Occipital lobe (tissue), 1 donor: ENCODE measurements at regions not wholly inside any gene's neighbourhood (a gene's known extent, or its start where the extent isn't known, plus 50 kb on each side); places are given as distances from the start of the nearest gene placed in this dataset.
"Not testable (repeated sequence)": the region's sequence is repeated elsewhere in the genome, so short reads cannot be mapped to it uniquely, and the experiment has no call there.

Experiments used
- DNase-seq: peaks from one replicate; lab custom pipeline; 2025; lab: John Stamatoyannopoulos, UW

DNA sequence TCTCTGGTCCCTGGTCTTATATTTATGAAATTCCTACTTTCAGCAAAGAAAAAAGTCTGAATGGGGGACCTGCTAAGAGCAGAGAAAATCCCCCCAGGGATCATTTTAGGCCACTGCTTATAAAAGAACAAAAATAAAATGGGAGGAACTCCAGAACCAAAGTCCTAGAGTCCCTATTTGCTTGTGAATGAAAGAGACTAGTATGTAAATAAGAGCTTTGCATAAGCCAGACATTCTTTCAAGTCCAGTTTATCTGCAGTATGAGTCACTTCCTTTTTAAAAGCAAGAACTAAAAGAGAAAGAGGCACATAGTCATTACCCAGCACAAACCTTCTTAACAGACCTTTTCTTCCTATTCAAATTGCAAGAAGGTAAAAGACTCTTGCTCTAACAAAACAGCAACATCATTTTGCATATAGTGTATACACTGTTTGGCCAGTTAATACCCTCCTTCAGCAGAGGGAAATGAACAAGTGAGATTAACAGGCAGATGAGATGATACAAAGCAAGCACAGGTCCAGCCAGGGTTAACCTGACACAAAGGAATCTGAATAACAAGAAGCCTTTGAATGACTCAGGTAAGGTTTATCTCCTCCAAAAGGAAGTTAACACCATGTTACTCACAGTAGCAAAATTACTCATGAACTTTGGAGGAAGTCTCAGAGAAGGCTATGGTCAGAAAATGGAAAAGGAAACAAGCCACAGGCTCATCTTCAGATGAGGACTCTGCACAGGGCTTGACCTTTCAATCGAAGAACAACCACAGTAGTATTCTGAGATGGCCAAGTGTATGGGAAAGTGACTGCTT, 87.3 kb downstream of the PHLDA1 start:
- DNase-seq: no peak

DNA sequence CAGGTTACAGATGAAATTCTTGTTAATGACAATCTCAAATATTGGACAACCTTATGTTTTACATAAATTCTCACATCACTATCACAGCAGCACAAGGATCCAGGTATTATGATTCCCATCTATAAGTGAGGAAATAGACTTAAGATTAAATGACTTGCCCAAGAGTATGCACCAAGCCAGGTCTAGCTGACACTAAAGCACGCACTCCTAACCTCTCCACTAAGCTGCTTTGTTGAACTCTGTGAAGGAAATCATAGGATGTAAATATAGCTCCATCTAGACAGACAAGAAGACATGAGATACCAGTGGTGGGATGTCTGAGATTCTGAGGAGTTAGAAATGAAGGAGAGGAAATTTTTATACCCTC, 87.9 kb downstream of the PHLDA1 start:
- no peak for DNase-seq

DNA sequence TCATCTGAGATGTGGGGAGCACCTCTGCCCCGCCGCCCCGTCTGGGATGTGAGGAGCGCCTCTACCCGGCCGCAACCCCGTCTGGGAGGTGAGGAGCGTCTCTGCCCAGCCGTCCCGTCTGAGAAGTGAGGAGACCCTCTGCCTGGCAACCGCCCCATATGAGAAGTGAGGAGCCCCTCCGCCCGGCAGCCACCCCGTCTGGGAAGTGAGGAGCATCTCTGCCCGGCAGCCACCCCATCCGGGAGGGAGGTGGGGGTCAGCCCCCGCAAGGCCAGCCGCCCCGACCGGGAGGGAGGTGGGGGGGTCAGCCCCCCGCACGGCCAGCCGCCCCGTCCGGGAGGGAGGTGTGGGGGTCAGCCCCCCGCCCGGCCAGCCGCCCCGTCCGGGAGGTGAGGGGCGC, 89.9 kb downstream of the PHLDA1 start:
- DNase-seq: not testable (repeated sequence)

DNA sequence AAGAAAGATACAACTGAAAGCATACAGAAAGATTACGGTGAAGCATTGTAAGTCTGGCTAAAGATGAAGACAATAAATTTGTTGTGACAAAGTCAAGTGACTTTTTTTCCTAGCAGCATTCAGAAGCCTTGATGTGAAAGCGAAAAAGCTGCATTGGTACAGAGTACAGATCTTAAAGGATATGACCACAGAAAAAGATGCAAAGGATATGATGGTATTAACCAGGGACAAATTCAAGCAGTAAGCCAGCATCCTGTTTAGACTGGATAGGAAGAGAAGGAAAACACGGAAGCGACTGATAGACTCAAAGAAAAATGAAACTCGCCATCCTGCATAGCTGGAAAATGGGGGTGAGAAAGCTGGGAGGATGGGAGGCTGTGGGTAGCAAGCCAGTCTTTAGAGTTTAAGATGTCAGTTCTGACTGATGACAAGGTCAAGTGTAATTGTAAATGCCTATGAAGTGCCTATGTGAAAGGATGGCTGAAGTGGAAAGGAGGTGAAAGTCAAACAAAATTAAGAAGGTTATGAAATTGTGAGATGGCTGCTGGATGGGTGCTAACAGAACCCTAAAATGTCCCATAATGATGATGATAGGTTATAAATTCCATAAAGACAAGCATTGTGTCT, 92.4 kb downstream of the PHLDA1 start:
- DNase-seq: no peak

DNA sequence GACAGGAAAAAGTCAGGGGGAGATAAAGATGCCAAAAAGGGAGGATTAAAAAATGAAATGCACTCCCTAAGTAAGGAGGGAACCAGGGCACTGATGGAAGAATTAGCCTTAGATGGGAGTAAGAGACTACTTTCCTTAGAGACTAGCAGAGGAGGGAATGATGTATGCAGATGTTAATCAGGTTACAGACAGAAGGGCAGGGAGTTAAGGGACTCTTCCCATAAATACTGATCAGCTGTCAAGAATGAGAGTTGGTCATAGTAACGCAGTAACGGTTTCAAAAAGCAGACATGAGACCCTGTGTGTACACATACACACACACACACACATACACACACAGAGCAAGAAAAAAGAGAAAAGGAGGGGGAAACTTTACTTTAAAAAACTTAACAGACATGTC, 93.4 kb downstream of the PHLDA1 start:
- no peak for DNase-seq

DNA sequence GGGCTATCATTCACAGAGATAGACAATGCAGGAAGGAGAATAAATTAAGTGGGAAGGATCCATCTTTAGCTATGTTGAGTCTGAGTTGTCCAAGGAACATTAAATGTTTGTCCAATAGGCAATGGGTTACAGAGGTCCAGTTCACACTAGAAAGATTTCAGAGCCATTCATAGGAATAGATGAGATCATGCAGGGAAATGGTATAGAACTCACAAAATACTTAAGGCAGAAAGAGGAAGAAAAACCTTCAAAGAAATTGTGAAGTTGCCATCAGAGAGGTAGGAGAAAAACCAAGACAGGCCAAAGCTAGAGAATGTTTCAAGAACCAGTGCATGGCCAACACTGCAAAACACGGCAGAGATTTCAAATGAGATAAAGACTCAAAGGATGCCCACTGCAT, 94.1 kb downstream of the PHLDA1 start:
- no peak for DNase-seq

DNA sequence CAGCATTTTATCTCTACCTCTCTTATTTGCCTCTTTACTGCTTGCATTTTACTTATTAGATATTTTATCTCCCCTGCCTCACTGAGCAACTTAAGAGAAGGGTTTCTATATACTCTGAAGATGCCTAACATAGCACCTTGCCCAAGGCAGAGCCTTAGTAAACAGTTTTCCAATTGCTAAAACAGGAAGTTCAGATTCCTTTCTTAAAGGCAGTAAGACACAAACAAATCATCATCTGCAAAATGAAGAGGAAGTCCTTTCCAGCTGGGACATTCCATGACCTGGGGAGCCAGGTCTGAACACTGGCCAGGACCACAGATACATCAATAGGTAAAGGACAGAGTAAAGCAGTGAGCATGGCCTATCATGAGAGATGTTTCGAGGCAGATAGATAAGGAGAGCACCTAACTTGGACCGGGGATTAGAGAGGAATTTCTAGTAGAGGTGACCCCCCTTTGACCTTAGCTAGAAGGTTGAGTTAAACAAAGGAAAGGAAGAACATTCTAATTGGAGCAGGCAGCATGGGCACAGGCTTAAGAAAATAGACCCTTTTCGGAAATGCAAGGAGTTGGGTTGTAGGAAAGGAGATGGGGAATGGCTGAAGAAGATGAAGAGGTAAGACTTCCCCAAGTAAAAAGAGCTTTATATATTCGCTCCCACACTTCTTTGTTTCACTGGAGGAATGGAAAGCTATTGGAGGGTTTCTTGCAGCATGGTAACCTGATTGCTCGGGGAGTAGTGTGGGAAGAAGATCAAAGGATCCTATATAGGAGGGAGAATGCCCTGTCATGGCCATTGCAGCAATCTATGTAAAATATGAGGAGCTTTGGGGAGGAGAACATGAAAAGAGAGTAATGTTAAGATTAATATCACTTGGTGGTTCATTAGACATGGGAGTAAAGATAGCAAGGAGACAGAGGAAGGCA, 94.8 kb downstream of the PHLDA1 start:
- DNase-seq: no peak

DNA sequence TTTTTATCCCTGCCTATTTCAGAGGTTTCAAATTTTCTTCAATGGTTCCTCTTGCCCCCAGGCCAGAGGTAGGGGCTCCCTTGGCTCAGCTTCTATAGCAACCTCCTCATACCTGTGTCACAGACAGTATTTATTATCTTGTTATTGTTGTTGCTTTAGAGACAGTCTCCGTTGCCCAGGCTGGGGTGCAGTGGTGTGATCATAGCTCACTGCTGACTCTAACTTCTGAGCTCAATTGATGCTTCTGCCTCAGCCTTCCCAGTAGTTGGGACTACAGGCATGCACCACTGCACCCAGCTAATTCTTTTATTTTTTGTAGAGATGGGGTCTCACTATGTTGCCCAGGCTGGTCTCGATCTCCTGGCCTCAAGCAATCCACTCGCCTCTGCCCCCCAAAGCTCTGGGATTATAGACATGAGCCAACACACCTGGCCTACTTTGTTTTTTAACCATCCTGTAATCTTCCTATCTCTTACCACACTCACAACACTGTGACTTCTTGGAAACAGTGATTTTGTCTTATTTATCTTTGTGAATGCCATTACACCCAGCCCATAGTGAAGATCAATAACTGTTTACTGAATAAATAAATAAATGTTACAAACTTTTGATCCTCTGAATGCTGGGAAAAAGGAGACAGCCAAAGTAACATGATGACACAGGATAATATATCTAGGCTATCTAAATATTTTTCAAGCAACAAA, 95.9 kb downstream of the PHLDA1 start:
- DNase-seq: no peak

DNA sequence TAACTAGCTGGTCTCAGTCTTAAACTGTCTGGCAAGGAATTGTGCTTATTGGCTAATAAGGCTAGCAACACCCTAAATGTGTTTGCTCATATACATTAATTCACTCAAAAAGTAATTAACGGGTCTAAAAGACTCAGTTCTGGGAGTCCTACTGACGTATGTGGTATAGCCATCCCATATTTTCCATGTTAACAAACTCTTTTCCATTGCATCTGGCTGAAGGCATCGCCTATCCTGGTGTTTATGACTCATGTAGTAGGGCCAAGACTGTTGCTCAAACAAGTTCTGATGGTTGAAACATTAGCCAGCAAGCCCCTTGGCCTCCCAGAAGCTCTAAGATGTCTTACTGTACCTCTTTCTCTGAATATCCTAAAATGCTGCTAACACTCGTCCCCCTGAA, 98.5 kb downstream of the PHLDA1 start:
- no peak for DNase-seq

DNA sequence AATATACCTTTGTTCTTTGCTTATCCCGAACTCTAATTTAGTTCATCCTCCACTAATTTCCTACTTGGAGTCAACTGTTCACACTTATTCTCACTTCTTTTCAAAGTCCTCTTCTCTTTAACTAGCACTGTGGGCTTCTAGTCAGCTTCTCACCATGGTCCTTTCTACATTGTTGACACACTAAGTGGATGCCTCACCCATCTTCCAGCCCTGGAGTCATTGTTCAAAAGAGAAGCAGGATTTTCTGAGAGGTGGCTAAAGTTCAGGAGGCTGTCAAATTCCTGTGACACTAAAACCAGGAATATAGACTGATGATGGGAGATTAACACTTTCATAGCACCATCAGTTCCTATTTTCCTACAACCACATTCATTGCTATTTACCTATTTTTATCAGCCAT, 99.3 kb downstream of the PHLDA1 start:
- DNase-seq: no peak

DNA sequence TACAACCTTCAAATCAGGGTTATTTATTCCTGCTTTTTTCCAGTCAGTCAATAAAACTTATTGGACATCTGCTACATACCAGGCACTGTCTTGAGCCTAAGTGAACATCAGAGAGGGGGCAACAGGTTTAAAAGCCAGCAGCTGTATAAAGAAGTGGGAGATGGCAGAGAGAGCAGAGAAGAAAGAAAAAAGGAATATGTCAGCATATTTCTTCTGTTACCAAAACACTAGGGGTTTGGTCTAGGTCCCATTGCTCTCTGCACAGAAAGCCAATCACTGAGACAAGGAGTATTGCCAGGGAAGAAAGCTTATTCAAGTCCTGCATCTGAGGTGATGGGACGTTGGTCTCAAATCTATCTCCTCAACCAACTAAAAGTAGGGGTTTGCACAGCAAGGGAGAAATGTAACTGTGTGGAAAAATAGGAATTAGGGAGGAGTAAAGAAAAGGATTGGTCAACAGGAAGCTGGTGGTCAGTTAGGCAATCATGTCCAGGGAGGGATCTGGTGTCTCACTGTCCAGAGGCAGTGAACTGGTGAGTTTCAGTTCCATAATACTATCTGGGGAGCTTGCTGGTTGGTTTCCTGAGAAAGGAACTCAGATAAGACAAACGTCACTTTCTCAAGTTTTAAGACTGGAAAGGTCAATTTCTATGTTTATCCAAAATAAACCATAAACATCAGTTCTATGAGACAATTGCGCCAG, 107.5 kb downstream of the PHLDA1 start:
- DNase-seq: no peak

DNA sequence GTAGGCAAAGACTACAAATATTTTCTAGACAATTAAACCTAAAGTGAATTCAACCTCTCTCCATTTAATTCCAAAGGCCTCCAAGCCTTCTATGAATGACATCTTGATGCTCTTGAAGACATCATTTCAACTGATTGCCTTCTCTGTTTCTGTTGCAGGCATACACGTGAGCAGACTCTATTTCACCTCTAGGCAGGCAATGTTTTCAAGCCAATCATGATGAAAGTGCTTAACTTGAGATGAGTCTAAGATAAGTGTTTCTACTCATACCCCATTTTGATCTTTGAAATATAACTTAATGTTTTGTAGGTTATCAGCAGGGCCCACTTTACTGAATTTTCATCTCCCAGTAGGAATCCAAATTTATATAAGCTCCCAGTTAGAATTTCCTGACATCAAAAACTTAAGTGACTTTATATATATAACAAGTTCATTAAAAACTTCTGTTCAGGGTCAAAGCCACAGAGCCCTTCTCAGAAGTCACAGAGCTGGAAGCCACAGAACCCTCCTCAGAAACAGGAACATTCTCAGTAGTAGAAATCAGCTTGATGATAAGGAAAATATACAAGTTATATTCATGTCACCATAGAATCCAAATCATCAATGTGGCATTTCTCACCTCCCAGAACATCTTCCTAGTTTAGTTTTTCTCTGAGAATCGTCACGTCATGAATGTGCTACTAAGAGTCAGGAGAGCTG, 108.5 kb downstream of the PHLDA1 start:
- DNase-seq: no peak

DNA sequence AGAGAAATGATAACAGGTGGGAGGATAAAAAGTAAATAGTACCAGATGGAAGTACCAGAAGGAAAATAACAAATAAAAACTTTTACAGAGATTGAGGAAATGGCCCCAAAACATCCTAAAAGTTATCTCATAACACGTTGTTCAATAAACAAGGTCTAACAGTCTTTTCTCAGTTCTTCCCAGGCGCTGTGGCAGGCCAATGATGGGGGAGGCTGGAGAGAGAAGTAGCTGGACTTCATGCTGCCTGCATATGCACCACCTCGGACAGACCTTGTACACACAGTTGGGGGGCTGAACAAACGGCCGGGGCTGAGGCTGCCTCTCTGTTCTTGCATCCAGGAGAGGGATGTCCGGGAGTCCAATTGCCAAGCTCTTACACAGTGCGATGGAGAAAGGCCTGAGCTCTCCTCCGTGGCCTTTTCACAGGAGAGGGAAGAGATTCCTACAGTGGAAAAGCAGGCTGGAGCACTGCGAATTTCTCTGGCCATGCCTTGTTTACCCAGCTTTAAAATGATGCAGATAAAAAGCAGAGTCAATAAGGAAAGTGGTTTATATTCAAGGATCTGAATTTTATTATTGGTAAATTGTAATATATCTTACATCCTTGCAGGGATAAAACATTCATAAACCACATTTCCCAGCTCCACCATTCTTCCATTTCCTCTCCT, 109.8 kb downstream of the PHLDA1 start:
- no peak for DNase-seq

DNA sequence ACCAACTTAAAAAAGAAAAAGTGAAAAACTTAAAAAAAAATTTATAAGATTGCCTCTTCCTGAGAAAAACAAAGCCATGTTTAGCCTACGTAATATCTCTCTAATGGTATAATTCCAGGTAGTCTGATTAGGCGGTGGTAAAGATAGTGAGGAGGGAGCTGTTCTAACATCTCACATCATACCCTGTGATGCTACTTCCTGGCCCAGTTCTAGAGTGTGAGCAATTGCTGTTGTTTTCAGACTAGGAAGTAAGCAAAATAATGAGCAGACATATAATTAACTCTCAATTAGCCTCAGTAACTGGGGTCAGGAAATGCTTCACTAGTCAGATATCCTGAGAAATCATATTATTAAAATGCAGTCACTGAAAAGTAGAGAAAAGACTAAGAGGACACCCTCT, 113.9 kb downstream of the PHLDA1 start:
- no peak for DNase-seq

DNA sequence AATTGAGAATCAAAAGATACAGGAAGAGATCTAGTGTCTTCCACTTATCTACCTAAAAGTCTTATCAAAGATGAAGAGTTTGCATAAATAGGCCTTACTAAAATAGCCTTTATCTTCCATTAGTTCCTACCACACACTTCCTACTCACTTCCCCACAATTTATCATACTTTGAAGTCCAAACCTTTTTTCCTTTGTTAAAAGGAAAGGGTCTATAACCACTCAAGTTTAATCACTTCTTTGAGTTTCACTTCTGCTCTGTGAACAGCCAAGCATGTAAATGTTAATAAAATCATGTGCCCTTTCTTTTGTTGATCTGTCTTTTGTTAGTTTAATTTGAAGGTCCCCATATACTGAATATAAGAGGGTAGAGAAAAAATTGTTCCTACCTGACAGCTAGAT, 114.5 kb downstream of the PHLDA1 start:
- DNase-seq: no peak

DNA sequence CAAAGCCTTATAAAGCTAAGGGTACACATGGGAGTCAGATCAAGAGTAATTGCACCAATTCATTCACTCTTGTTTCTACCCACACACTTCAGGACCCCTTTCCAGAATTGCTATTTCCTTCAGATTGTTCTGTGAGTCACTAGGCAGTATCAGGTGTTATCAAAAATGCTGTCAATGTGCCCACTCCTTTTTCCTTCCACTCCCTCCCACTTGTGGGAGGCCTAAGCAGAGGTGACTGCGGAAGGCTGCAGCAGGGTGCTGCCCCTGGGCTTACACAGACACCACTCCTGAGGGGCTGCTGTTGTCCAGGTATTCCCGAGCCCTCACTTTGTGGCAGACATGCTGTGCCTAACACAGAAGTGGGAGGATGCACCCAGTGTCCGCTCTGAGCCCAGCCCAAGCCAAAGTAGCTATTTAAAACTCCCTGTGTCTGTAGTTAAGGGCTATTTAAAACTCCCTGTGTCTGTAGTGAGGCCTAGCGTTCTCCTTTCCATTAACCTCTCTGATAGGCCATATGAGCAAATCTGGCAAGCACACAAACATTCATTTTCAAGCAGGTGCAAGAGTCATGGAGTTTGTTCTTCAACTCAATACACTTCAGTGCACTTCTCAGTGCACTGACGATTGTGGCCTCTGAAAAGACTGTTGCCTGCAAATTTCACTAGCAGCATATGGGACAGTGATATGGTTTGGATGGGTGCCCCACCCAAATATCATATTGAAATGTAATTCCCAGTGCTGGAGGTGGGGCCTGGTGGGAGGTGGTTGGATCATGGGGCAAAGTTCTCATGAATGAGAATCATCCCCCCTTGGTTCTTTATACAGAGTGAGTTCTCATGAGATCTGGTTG, 117.8 kb downstream of the PHLDA1 start:
- no peak for DNase-seq

DNA sequence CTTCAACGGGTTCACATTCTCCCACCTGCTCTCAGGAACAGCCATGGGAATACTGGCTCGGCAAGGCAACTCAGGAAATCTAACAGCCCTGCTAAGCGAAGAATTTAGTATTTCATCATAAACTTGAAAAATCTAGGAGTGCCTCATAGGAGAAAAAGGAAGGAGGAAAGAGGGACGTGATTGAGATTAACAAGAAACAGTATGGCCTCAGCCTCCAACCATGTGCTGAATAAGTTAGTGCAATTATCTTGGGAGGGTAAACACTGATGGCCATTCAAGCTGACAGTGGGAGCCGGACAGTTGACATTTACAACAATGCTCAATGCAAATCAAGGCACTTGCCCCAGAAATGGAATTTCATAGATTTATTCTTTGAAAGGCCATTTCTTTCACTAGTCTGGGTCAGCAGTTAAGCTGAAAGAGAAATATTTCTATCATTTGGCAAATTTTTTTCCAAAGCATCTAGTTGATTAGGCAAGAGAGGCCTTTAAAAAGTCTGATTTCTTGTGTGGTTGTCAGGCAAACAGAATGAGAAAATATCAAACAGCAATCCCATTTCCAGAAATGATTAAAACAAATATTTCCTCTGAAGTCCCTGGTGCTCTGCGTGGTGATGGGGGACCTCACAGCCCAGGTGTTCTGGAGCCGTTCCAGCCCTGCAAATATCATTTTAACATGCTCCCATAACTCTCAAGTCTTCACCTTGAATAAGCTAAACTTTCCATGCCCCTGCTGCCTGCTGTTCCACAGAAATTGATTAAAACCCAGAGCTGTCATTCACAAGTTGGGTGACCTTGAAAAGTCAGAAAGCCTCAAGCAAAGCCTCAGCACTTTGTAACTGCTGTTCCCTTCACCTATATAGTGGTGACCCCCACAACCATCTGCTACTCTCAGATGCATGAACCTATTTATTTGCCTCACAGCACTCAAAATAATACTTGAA, 121.6 kb downstream of the PHLDA1 start:
- DNase-seq: no peak
